Fibroblast of upper back skin (primary cell): ENCODE measurements at regions not wholly inside any gene's neighbourhood (a gene's known extent, or its start where the extent isn't known, plus 50 kb on each side); places are given as distances from the start of the nearest gene placed in this dataset.

Experiments
- DNase-seq: peaks from one replicate; pipeline ENCODE4 v3.0.0-alpha.2; 2013

DNA sequence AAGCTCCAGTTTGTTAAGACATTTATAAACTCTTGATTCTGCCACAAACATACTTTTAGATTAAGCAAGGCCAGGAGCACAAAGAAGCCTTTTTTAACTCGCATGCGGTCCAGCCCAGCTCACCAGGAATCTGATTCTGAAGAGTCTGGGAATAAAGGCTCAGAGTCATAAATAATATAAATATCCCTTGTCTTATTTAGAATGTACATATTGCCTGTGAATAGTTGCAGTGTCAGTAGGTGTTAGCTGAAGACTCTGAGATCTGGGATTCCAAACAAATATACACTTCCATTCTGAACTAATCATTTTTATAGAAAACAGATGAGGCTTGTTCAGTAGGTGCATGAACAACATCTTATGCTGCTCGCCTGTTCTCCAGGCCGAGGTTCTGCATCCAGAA, 59.1 kb upstream of the ELAC2 start:
- peak; percentile 70 for DNase-seq

DNA sequence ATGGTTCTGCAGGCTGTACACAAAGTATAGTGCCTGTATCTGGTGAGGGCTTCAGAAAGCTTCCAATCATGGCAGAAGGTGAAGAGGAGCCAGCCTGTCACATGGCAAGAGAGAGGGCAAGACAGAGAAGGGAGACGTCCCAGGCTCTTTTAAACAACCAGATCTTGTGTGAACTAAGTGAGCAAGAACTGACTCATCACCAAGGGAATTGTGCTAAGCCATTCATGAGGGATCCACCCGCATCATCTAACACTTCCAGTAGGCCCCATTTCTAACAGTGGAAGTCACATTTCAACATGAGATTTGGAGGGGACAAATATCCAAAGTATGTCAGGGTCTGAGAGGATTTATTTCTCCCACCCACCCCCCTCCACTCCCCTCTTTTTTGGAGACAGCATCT, 56.2 kb upstream of the ELAC2 start:
- peak; percentile 78 for DNase-seq

DNA sequence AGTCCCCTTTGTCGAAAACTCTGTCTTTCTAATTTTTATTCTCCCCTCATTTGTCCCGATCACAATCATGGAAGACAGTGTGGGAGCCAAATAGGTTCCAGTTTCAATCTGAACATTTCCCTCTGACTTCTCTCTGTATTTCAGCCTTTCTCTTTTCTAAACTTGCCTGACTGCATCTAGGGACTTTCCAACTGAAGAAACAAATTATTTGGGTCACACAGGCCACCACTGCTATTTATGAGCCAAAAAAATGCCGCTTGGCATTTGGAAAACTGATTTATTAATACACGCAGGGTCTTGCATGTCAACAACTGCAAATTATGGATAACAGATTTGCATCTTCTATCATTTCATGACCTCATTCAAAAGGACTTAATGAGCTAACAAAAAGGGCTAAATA, 55.2 kb upstream of the ELAC2 start:
- peak; percentile 32 for DNase-seq

DNA sequence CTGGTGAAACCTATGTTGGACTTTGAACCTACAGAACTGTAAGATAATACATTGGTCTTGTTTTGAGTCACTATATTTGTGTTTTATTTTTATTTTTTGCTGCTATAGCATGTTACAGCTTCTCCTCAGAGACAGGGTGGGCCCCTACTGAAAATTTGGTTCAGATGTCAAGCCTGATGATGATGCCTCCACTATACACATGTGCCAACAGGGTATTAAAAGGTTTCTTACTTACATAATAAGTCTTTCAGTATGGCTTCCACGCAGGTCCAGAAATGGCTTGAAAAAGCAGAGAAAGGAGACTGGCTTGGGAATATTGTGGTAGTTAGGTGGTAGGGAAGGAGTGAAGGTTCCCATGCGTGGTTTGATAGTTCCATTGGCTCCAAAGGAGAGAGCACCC, 52.9 kb upstream of the ELAC2 start:
- DNase-seq = no peak

DNA sequence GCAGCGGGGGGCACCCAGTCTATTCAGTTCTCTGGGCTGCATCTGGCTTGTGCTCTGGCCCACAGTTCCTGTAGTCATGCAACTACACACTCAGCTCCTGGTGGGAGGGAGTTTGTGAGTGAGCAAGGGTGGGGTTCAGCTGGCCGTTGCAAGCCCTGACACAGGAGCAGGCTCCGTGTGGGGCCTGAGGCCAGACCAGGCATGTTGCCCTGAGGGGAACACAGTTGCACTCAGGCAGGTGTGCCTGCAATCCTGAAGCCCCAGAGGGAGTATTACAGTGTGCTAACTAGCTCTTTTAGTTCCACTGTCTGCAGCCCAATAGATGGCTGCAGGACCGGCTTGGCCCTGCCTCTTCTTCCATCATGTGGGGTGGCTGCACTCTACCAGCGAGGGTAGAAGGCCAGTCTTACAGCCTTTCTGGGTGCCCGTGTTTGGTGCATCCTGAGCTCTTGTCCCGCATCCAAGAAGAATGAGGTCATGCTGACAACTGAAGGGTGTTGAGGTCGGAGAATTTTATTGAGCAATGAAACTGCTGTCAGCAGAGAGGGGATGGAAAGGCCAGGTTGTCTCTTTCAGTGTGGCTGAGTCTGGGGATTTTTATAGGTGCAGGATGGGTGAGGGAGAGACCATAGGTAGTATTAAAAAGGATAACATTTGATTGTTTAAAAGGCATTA, 49.9 kb upstream of the ELAC2 start:
- DNase-seq = no peak
